Left ventricle myocardium superior (tissue), 1 donor: ENCODE measurements at regions not wholly inside any gene's neighbourhood (a gene's known extent, or its start where the extent isn't known, plus 50 kb on each side); places are given as distances from the start of the nearest gene placed in this dataset.

Experiments
- ATAC-seq: fragments of 200-7000 bp; cut with Tn5 transposase; one replicate; pipeline ENCODE4 v1.9.1; 2020; ENCODE audit warnings: mild to moderate bottlenecking, moderate library complexity
- DNase-seq: peaks from one replicate; pipeline ENCODE4 v3.0.0-alpha.2; 2020
- intact Hi-C: fragments of 100-400 bp; cut with micrococcal nuclease; formaldehyde crosslinking; loops from one replicate; pipeline ENCODE4 v1.11.0; 2022
- donor health status: DM: no; HTN: yes; CAD: no; lungs with severe emphysema.

DNA sequence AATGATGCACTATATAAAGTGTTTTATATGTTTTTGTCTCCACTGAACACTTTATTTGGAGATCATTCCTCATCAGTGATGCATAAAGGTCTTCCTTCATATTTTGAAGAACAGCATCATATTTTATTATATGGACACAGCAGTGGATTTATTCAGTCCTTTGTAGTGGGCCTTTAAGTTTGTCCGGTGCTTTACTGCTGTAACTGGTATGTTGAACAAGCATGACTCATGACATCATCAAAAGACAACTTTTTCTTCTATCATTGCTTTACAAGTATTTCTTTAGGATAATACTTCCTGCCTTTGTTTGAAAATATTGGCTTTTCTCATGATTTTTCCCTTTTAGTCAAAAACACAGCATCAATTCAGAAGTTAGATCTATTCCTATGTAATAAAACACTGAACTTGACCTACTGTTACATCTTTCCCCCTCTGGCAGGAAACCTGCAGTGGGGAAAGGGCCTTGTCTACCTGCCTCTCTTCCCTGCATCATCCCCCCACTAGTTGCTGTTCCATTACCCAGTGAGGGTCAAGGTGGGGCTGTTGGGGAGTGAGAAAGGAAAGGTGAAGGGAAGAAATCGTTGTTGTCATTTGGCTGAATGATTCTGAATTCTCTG is 241.2 kb downstream of the CYP26B1 start:
- no peak for ATAC-seq
- intact Hi-C loops = no loop called here
- DNase-seq = no peak

DNA sequence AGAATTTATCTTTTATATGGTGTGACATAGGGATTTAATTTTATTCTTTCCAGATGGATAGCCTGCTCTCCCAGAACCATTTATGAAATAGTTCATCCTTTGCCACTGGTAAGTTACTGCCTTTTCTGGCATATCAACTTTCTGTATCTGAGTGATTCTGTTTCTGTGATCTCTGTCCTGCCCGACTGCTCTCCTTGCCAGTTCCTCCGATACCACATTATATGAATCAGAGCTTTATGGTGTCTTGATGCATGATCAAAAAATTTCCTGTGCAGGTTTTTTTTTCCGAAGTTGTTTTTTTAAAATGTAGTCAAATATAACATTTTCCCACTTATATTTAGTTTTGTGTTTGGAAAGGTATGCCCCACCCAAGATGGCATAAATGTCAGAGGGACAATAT is 242.5 kb downstream of the CYP26B1 start:
- intact Hi-C loops = no loop called here
- DNase-seq = no peak
- no peak for ATAC-seq

DNA sequence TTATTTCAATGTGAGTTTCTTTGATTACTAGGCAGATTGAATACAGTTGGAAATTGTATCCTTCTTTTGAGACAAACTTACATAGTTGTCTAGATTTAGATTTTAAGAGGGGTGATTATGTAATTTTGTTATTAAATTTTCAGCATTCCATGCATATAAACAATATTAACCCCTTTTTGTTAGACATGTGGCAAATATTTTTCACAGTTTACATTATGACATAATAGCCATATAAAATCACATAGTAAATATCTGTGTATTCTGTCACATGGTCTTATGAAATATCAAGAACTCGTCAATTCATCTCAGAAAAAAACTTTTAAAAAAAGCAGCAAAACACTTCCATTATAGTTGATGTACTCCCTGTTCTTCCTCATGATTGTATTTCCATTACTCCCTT is 243.8 kb downstream of the CYP26B1 start:
- intact Hi-C loops = no loop called here
- DNase-seq = no peak
- ATAC-seq = no peak

DNA sequence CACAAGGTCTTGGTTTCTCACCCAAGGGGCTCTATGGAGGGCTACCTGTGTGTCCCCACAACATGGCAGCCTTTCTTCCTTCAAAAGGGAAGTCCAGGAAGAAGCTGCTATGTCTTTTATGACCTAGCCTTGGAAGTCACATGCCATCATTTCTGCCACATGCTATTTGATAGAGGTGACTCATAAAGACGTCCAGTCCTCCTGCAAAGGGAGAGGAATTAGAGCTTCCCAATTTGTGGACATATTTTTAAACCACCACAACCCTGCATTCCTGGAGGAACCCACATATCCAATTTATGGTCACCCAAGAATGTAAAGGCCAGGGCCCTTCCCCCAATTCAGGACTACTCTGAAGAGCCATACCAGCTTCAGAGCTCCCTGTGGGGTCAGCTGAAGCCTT is 246.2 kb downstream of the CYP26B1 start:
- DNase-seq = no peak
- intact Hi-C loops = no loop called here
- ATAC-seq = no peak

DNA sequence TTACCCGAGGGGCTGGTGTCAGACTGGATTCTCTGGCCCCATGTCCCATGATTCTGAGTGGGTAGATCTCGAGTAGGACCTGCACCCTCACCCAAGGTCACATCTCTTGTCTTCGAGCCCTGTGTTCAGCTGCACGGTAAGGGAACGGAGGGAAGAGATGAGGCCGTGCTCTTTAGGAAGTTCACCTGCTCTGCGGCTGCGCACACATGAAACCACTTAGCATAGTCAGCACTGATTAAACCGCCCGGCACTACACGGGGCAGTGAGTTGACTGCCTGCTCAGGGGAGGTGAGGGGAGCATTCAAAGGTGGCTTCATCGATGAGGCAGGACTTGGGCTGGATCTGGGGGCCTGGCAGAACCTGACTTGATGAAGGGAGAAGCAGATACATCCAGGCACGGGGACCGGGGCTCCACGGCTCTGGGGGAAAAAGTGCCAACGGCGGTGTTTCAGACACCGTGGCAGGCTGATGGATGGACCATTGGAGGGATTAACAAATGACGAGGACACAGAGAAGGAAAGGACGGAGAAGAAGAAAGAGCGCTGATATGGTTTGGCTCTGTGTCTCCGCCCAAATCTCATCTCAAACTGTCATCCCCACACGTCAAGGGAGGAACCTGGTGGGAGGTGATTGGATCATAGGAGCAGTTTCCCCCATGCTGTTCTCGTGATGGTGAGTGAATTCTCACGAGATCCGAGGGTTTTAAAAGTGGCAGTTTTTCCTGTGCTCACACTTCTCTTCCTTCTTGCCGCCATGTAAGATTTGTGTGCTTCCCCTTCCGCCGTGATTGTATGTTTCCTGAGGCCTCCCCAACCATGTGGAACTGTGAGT is 248.6 kb downstream of the CYP26B1 start:
- ATAC-seq = no peak
- DNase-seq = no peak
- intact Hi-C loops = no loop called here

DNA sequence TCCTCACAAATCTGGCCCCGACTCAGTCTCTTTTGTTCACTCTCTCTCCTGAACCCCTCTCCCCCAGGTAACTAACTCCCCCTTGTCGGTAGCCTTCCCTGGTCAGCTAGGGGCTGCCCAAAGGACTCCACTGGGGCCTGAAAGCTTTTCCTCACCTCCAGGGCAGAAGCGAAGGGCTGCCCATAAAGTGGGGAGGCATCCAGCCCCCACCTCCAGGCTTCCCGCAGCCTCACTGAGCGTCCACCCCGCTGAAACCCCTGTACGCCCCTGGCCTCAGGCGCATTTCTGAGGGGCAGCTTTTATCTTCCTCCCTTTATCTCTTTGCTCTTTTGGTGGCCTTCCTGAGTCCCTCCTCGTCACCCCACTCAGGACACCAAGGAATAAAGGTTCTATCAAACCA is 249.3 kb downstream of the CYP26B1 start:
- DNase-seq = no peak
- intact Hi-C loops = no loop called here

DNA sequence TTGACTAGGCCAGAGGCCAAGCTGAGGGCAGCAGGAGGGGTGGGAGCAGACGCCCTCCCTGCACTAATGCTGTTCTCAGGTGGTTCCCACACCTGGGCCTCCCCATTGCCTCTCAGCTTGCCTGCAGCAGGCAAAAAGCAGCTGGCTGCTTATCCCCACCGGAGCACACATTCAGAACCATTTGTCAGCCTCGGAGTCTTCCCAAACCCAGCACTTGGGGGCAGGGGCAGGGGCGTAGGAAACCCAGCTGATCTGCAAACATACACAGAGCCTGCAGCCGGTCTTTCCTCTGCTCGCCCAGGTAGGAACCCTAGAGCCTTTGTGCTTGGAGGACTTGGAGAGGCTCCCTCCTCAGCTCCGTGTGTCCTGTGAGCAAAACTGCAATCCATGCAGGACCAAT is 249.8 kb downstream of the CYP26B1 start:
- intact Hi-C loops = no loop called here
- DNase-seq = no peak
- no peak for ATAC-seq

More for the DNA sequence above, 249.3 kb downstream of the CYP26B1 start:
- no peak for ATAC-seq

DNA sequence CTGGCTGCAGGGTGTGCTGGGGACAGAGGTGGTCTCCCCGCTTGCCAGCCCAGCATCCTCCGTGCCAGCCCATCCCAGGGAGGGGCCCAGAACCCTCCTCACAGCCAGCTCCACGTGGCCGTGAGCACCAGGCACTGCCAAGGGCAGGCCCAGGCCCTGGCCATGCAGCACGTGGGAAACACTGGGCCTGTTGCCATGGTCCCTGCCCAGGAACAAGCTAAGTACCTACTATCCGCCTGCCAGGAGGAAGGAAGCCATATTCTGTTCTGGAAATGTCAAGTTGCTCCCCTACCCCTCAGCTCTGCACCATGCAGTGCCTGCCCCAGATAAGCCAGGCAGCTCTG is 250.6 kb downstream of the CYP26B1 start:
- intact Hi-C loops = no loop called here
- DNase-seq = peak; percentile 83
- ATAC-seq = peak; percentile 97

DNA sequence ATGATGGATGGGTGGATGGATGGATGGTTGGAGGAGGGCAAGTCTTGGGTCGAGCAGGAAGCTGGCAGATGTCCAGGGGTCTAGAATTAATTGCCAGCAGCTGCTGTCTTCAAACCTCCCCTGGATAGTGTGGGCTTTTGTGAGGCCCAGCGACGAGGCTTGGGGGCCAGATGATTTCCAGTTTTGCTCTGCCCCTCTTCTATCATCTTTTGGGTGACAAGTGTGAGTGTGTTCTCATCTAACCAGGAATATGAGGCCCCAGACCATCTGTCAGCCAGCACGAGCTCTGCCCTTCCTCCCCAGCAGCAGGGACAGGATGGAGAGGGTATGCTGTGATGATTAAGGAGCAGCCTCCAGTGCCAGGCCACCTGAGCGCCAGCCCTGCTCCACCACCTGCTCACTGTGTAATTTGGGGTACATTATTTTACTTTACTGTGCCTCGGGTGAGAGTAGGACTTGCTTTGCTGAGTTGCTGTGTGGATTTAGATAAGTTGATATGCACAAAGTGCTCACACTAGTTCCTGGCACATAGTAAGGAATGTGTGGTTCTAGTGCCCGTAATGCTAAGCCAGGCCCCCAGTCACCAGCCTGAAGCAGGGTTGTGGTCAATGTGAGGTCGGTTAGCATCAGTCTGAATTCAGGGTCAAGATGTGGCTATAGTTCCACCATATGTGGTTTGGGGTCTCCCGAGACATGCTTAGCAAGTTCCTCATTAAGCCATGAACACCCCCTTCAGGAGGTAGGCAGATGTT is 251.1 kb downstream of the CYP26B1 start:
- ATAC-seq (no peak), DNase-seq (no peak)
- intact Hi-C loops = no loop called here

DNA sequence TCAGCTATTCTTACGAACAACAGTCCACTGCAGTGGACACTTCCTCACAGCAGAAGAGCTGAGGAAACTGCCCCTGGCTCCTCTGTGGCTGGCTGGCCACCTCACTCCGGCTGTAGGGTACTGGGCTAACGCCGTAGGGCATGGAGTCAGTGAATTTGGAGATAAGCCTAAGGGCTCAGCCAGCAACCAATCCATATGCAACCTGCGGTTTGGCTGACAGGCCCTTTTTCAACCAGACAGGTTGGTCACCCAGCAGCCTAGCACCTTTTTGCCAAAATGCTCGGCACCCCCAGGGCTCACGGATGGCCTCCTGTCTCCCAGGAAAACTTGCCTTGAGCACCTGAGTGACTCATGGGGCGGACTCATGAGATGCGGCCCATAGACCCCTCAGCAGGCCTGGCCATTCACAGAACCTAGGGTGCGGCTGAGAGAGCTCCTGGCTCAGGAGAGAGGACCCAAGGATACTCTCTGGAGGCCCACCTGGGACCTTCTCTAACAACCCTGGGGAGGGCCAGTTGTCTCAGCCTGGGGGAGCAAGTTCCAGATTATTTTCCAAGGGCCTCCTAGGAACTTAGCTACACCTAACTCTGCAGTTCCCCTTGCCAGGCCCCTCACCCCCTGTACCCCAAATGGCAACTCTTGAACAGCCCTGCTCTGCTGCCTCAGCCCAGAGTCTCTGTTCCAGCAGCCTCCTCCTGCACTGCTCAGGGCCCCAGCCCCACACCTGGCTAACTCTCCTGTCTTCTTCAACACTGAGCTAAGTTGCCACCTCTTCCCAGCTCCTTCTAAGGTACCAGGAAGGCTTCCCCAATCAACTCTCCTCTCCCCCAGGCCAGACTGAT is 252.1 kb downstream of the CYP26B1 start:
- no peak for ATAC-seq
- DNase-seq = no peak
- intact Hi-C loops = no loop called here

DNA sequence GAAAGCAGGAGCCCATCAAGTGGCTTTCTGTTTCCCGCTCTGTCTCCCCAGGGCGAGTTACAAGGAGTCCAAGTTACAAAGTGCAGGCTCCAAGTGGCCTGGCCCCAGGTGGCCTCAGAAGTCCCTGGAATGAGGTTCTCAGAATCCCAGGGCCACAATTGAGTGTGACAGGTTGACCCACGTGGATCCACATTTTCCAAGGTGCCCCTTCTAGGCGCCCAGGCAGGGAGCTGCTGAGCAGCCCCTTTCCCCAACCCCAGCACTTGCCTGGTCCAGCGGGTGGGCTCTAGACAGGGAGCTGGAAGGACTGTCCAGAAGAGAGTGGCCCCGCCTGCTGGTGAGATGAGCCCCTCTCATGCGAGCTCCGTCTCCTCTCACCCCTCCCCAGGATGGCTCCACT is 253.4 kb downstream of the CYP26B1 start:
- DNase-seq = no peak
- intact Hi-C loops = no loop called here
- no peak for ATAC-seq

DNA sequence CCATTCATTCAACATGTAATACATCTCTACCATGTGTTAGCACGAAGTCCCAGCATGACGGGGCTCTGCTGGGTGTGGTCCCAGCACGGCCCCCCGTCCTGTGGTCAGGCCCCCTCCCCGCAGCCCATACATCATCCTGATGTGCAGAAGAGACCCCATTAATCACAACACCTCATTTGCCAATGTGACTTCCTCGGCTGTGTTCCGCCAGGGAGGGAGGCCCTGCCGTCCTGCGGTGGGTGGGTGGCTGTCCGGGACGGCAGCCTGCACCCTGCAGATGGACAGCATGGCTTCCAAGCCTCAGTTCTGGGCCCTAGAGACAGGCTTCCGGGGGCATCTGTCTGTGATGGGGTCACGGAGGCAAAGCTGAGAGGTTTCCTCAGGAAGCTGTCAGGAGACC is 254.0 kb downstream of the CYP26B1 start:
- intact Hi-C loops = no loop called here
- no peak for ATAC-seq

DNA sequence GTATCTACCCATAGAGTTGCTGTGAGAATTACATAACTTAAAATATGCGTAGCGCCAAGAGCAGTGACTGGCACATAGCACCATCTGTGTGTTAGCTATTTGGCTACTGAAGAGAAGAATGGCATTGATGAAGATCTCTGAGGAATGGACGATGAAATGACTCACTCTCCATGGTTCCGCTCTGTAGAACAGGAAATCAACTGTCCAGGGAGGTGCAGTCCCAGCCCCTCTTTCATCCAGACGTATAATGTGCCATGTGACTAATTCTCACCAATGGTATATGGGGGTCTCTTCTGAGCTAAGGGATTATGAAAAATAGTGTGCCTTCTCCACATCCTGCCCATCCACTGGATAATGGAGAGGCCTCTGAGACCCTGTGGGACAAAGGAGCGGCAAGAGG is 254.8 kb downstream of the CYP26B1 start:
- intact Hi-C loops = no loop called here
- DNase-seq = no peak
- no peak for ATAC-seq

More for the DNA sequence above, 254.0 kb downstream of the CYP26B1 start:
- DNase-seq = no peak

DNA sequence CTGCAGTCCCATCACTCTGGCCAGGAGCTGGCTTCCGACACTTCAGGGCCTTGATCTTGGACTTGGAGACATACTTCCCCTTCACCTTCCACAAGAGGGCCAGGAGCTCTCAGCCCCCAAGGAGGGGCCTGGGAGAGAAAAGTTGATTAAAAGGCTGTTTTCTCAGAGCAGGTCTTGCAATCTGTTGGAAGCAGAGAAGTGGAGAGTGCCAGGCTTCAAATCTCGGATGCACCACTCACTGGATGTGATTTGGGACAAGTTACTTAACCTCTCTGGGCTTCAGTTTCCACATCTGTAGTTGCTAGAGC is 255.3 kb downstream of the CYP26B1 start:
- DNase-seq (no peak), ATAC-seq (no peak)
- intact Hi-C loops = no loop called here

DNA sequence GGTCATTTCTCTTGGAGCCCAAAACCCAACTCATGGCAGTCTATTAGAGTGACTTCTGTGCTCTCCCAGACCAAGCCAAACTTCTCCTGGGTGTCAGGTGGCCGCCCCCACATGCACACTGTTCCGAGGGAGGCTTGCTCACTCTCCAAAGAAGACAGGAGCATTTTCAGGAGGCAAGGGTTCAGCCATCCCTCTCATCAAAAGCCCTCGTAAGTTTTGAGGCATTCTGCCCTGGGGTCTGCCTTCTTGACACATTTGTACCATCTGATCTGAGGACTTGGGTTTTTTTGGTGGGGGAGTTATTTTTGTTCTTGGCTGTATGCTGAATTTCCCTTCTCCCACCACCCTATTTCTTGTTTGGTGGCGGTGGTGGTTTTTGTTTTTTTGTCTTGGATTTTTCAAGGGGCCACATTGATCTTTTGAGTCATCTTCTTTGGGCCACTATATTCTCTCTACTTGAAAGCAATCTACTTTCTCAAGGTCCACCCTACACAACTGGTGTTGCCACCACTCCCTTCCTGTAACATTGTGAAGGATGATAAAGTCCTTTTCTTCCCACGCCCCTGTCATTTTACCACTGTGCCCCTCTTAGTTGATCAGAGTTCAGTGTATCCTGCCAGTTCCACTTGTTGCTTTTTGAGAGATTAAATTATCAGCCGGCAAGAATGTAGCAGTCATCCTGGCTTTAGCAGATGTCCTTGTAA is 255.8 kb downstream of the CYP26B1 start:
- intact Hi-C loops = no loop called here
- DNase-seq (no peak), ATAC-seq (no peak)

DNA sequence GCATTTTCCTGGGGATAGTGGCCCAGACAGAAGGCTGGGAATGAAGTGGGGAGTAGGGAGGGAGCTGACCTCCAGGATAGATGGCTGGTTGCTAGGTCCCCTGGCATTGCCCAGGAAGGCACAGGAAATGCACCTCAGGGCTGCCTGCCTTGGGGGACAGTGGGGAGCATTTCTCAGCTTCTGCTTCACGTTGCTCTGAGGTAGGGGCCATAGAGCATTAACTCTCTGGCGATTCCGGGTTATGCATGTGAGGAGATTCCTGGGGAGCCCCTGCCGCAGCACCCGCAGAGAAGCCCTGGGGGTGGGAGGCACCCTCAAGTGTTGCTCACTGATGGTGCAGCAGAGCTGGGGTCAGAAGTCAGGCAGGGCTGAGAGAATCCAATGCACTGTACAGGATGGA is 256.5 kb downstream of the CYP26B1 start:
- ATAC-seq = no peak
- intact Hi-C loops = no loop called here
- DNase-seq = no peak

DNA sequence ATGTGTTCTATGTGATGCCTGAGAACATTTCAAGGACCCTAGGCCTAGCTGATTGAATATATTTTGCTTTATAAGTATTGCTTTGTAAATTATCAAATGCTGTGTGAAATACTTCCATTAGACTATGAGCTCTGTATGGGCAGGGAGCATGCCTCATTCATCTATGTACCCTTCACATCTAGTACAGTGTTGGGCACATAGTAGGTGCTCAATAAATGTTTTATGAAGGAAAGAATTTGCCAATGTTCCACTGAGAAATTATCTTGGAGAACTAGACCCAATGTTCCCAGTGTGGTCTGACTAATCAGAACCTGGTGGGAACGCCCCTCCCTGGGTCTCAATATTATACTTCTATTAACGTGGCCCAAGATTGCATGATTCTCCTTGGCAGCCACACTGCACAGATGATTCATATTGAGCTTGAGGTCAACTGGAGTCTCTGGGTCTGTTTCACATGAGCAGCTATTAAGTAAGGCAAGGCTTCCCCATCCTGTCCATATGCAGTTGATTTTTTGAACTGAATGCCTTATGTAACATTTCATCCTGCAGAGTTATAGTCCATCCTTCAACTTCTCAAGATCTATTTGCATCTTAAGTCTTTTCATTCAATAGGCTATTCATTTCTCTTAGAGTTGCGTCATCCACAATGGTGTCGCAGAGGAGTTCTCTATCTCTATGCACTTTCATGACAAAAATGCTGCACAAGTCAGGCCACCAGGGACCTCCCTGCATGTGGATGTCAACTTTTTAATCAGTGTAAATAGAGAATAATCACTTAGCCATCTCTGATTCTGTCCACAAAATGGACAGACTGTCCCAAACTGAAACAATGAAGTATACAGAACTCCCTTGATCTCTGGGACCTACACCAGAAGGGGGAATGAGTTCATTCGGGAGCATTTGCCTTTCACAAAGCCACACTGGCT is 257.6 kb downstream of the CYP26B1 start:
- DNase-seq (no peak), ATAC-seq (peak; percentile 90)
- intact Hi-C loops = no loop called here

DNA sequence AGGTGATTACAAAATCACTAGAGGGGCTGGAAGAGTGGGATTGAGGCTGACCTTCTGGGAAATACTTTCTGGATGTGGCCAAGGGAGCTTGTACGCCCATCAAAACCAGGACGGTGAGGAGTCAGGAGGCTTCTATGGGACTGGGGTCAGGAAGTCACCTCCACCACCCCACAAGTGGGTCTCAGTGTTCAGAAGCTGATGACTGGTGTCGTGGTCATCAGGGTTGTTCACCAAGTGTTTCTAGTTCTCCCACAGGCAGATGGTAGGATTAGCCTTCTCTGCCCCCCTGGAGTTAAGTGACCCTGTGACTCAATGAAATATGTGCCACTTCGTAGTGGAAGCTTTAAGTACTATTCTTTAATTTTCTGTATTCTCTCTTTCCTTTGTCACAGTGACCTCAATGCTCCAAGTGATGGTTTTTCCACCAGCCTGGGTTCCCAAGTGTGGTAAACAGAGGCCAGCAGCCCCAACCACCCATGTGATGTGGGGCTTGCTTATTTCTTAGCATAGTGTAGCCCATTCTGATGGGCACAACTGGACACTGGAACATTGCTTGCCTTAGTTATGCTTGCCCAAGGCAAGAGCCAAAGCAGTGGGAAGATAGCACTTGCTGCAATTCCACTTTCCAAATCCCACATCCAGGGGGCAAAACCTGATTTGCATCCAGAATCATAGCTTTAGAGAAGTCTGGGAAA is 258.8 kb downstream of the CYP26B1 start:
- ATAC-seq (no peak), DNase-seq (no peak)

More for the DNA sequence above, 258.8 kb downstream of the CYP26B1 start:
- intact Hi-C loops = no loop called here
